ENCODE measurements at regions not wholly inside any gene's neighbourhood (a gene's known extent, or its start where the extent isn't known, plus 50 kb on each side); places are given as distances from the start of the nearest gene placed in this dataset.
A peak's percentile ranks its signal among the peaks of the same experiment; 100 is the strongest.

DNA sequence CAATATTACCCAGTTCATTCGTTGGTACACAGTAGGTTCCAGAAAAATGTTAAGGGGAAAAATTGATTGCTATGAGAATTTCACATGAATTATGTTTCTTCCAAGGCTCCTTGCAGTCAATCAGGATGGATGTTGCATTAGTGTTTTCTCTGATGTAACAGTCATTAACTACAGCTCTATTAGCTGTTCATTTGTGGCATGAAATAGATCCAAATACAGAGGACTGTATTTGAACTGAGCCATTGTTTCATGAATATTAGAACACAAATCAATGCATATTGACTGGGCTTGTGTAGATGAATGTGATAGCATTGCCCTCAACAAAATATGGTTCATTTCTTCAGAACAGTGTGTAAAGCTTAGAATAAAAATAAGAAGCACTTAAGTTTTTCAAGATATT lies 203.0 kb upstream of the SGO1 start:
- intact Hi-C loops (cut with DNase I): no loop called here
- Histone ChIP-seq H3K27ac (ENCODE audit: low read depth in 2 of 2, low read length in 2 of 2) (no peak overlapping the region), H3K4me1 (ENCODE audit: control insufficient read depth in 2 of 3, insufficient read depth in 2 of 3, low read depth in 1 of 3, low read length in 3 of 3) (no peaks in the 10 kb centered on the region), H3K36me3 (ENCODE audit: control insufficient read depth in 2 of 3, insufficient read depth in 3 of 3, low read length in 3 of 3) (no peaks in the 10 kb centered on the region), H3K9ac (ENCODE audit: low read length in 3 of 3) (no peak overlapping the region), H3K27me3 (ENCODE audit: control insufficient read depth, insufficient read depth, low read length) (no peaks in the 10 kb centered on the region), H3K4me3 (ENCODE audit: low read length in 3 of 3) (no peak overlapping the region), H3K9me3 (ENCODE audit: control insufficient read depth in 2 of 3, insufficient read depth in 1 of 3, low read length in 3 of 3) (no peaks in the 10 kb centered on the region)
- TF ChIP-seq CTCF (IDR thresholded peaks at IDR 0.05; ENCODE audit: borderline replicate concordance, extremely low read depth, insufficient read depth): no peak
- no peak for DNase-seq
- no peak for FAIRE-seq

DNA sequence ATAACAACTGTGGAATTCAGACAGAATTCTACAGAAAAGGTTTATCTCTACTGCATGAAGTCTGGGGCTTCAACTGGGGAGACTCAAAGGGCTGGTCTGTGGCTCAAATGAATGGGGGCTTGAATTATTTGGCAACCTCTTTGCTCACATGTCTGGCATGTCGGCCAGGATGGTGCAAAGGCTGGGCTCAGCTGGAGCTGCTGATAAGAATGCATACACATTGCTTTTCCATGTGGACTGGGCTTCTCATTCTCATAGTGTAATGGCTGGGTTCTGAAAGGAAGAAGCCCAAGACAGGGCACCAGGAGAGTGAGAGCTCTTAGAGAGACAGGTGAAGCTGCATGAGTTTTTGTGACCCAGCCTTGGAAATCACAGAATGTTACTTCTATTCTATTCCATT lies 194.3 kb upstream of the SGO1 start:
- intact Hi-C loops (cut with DNase I): no loop called here
- TF ChIP-seq CTCF (IDR thresholded peaks at IDR 0.05; ENCODE audit: borderline replicate concordance, extremely low read depth, insufficient read depth): no peak
- no peak for DNase-seq
- FAIRE-seq: no peak
- Histone ChIP-seq H3K27me3 (ENCODE audit: control insufficient read depth, insufficient read depth, low read length) (no peaks in the 10 kb centered on the region), H3K9me3 (ENCODE audit: control insufficient read depth in 2 of 3, insufficient read depth in 1 of 3, low read length in 3 of 3) (no peaks in the 10 kb centered on the region), H3K27ac (ENCODE audit: low read depth in 2 of 2, low read length in 2 of 2) (no peak overlapping the region), H3K9ac (ENCODE audit: low read length in 3 of 3) (no peak overlapping the region), H3K36me3 (ENCODE audit: control insufficient read depth in 2 of 3, insufficient read depth in 3 of 3, low read length in 3 of 3) (no peaks in the 10 kb centered on the region), H3K4me1 (ENCODE audit: control insufficient read depth in 2 of 3, insufficient read depth in 2 of 3, low read depth in 1 of 3, low read length in 3 of 3) (peaks cover 0 to 5% (median 0%) of the 10 kb centered on the region in 3 donors), H3K4me3 (ENCODE audit: low read length in 3 of 3) (no peak overlapping the region)

DNA sequence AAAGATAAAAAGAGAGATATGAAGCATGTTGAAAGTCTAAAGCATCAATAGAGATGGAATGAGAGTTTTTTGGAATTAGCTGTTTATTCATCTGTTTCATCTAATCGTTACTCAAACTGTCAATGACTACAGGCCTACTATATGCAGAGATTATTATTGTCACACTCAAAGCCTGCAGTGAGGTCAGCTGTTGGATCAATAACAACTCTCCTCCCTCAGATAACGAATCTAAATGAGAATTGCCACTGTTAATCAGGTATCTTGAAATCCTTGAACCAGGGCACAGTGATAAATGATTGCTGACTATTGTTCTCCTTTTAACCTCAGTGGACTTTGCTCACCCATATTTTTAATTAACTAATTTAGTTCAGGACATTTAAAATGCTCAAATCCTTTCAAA lies 192.3 kb upstream of the SGO1 start:
- H3K4me3 ChIP-seq (ENCODE audit: low read length in 3 of 3): peak overlapping the region in 2 of 3 donors; percentile 4 to 11
- H3K9me3 ChIP-seq (ENCODE audit: control insufficient read depth in 2 of 3, insufficient read depth in 1 of 3, low read length in 3 of 3): no peaks in the 10 kb centered on the region
- H3K27ac ChIP-seq (ENCODE audit: low read depth in 2 of 2, low read length in 2 of 2): no peak overlapping the region
- FAIRE-seq (no peak), DNase-seq (no peak)
- no peak for TF ChIP-seq CTCF (IDR thresholded peaks at IDR 0.05; ENCODE audit: borderline replicate concordance, extremely low read depth, insufficient read depth)
- H3K36me3 ChIP-seq (ENCODE audit: control insufficient read depth in 2 of 3, insufficient read depth in 3 of 3, low read length in 3 of 3): no peaks in the 10 kb centered on the region
- H3K4me1 ChIP-seq (ENCODE audit: control insufficient read depth in 2 of 3, insufficient read depth in 2 of 3, low read depth in 1 of 3, low read length in 3 of 3): peaks cover 0 to 5% (median 0%) of the 10 kb centered on the region in 3 donors
- no peak overlapping the region for H3K9ac ChIP-seq (ENCODE audit: low read length in 3 of 3)
- no peaks in the 10 kb centered on the region for H3K27me3 ChIP-seq (ENCODE audit: control insufficient read depth, insufficient read depth, low read length)
- intact Hi-C loops (cut with DNase I): no loop called here

DNA sequence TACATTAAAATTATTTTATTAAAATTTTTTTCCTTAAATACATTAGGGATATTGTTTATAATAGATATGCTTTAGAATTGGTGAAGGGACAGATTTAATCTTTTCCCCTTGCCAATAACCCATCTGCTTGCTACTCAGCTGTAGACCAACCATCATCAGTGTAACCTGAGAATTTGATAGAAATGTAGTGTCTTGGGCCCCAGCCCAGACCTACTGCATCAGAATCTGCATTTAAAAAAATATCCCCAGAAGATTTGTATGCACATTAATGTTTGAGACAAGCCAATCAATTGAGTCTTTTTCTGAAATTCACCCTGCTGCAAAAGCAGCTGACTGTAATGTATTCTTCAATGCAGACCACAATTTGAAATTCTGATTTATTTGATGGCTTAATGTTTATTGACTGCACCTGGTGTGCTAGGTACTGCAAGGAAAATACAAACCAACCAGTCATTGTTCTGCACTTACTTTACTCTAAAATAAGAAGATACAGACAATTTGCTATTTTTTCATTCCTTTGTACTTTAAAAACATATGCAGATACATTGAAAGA lies 190.7 kb upstream of the SGO1 start:
- Histone ChIP-seq H3K27ac (ENCODE audit: low read depth in 2 of 2, low read length in 2 of 2) (no peak overlapping the region), H3K4me1 (ENCODE audit: control insufficient read depth in 2 of 3, insufficient read depth in 2 of 3, low read depth in 1 of 3, low read length in 3 of 3) (peaks cover 0 to 5% (median 0%) of the 10 kb centered on the region in 3 donors), H3K9me3 (ENCODE audit: control insufficient read depth in 2 of 3, insufficient read depth in 1 of 3, low read length in 3 of 3) (no peaks in the 10 kb centered on the region), H3K9ac (ENCODE audit: low read length in 3 of 3) (no peak overlapping the region), H3K36me3 (ENCODE audit: control insufficient read depth in 2 of 3, insufficient read depth in 3 of 3, low read length in 3 of 3) (no peaks in the 10 kb centered on the region), H3K27me3 (ENCODE audit: control insufficient read depth, insufficient read depth, low read length) (no peaks in the 10 kb centered on the region), H3K4me3 (ENCODE audit: low read length in 3 of 3) (no peak overlapping the region)
- intact Hi-C loops (cut with DNase I): no loop called here
- TF ChIP-seq CTCF (IDR thresholded peaks at IDR 0.05; ENCODE audit: borderline replicate concordance, extremely low read depth, insufficient read depth): no peak
- no peak for FAIRE-seq
- peak in 1 of 5 donors; percentile 1 for DNase-seq
